MM.1S (cell line): ENCODE measurements at regions not wholly inside any gene's neighbourhood (a gene's known extent, or its start where the extent isn't known, plus 50 kb on each side); places are given as distances from the start of the nearest gene placed in this dataset.

Experiments
- CTCF ChIP-seq: fragments of 300-600 bp; sonication (generic); IDR thresholded peaks from 2 replicates; pipeline ENCODE4 v1.5.1; 2016; ENCODE audit warnings: antibody characterized with exemption, low read length, mixed read lengths
- EZH2 ChIP-seq: fragments of 300-600 bp; sonication (generic); optimal IDR thresholded peaks from 2 replicates; pipeline ENCODE3; 2017; ENCODE audit warnings: low read depth, mild to moderate bottlenecking, antibody characterized with exemption, low read length, mixed read lengths
- EZH2phosphoT487 ChIP-seq: fragments of 300-600 bp; sonication (generic); IDR thresholded peaks from 2 replicates; pipeline ENCODE4 v1.6.1; 2018; ENCODE audit warnings: antibody characterized with exemption, low read length

- no peak for TF ChIP-seq CTCF
- no peak for TF ChIP-seq EZH2
- TF ChIP-seq EZH2phosphoT487 = no peak
Observed at GRCh38 chr12:30823764-30824163, 69.0 kb upstream of the CAPRIN2 start.
